ENCODE measurements at regions not wholly inside any gene's neighbourhood (a gene's known extent, or its start where the extent isn't known, plus 50 kb on each side); places are given as distances from the start of the nearest gene placed in this dataset.

- Histone ChIP-seq H3K27ac (ENCODE audit: low read depth in 1 of 2, low read length in 2 of 2) (no peak overlapping the region), H3K36me3 (ENCODE audit: insufficient read depth, low read length) (no peaks in the 10 kb centered on the region), H3K4me3 (ENCODE audit: low read length) (no peak overlapping the region), H3K27me3 (ENCODE audit: control insufficient read depth in 1 of 2, insufficient read depth in 2 of 2, low read length in 2 of 2) (peaks cover 0 to 24% of the 10 kb centered on the region in 2 experiments), H3K4me1 (ENCODE audit: insufficient read depth, low read length) (no peaks in the 10 kb centered on the region), H3K9me3 (ENCODE audit: control insufficient read depth in 1 of 2, insufficient read depth in 1 of 2, low read length in 2 of 2) (no peaks in the 10 kb centered on the region)
- intact Hi-C loops (cut with DNase I, micrococcal nuclease), result no loop called here
- Mint-ChIP-seq H3K4me1 (ENCODE audit: low read depth) (no peaks in the 10 kb centered on the region), H3K9me3 (no peaks in the 10 kb centered on the region), H3K36me3 (ENCODE audit: low read depth) (no peaks in the 10 kb centered on the region), H3K4me3 (no peak overlapping the region), H3K27me3 (peaks cover 54% of the 10 kb centered on the region), H3K27ac (no peak overlapping the region)
- POLR2A ChIA-PET, result no interaction called here
- ATAC-seq (ENCODE audit: poor library complexity) (no peak), DNase-seq (no peak)
- CTCF ChIA-PET, result no interaction called here
- TF ChIP-seq CTCF (IDR thresholded peaks at IDR 0.05), result no peak
Observed at GRCh38 chr1:115145226-115145625, 55.9 kb upstream of the TSPAN2 start.

- H3K27ac ChIP-seq (ENCODE audit: low read depth in 1 of 2, low read length in 2 of 2), result no peak overlapping the region
- no peaks in the 10 kb centered on the region for H3K9me3 Mint-ChIP-seq
- peaks cover 60% of the 10 kb centered on the region for H3K27me3 Mint-ChIP-seq
- DNase-seq (no peak), ATAC-seq (ENCODE audit: poor library complexity) (no peak)
- ChIA-PET POLR2A (no interaction called here), CTCF (no interaction called here)
- no peaks in the 10 kb centered on the region for H3K36me3 ChIP-seq (ENCODE audit: insufficient read depth, low read length)
- H3K27me3 ChIP-seq (ENCODE audit: control insufficient read depth in 1 of 2, insufficient read depth in 2 of 2, low read length in 2 of 2), result peaks cover 0 to 24% of the 10 kb centered on the region in 2 experiments
- intact Hi-C loops (cut with DNase I, micrococcal nuclease), result loop anchor here in 1 of 2 experiments (5.0 kb wide), 1 partner anchor 323 kb away; no protein-coding TSS in a partner anchor
- TF ChIP-seq CTCF (IDR thresholded peaks at IDR 0.05), result no peak
- H3K27ac Mint-ChIP-seq, result no peak overlapping the region
- H3K4me3 ChIP-seq (ENCODE audit: low read length), result no peak overlapping the region
- H3K36me3 Mint-ChIP-seq (ENCODE audit: low read depth), result no peaks in the 10 kb centered on the region
- H3K9me3 ChIP-seq (ENCODE audit: control insufficient read depth in 1 of 2, insufficient read depth in 1 of 2, low read length in 2 of 2), result no peaks in the 10 kb centered on the region
- H3K4me3 Mint-ChIP-seq, result no peak overlapping the region
- H3K4me1 ChIP-seq (ENCODE audit: insufficient read depth, low read length), result peaks cover 2% of the 10 kb centered on the region
- H3K4me1 Mint-ChIP-seq (ENCODE audit: low read depth), result no peaks in the 10 kb centered on the region
Observed at GRCh38 chr1:115144176-115144575, 54.9 kb upstream of the TSPAN2 start.

GRCh38 chr1:115142616-115143015, 53.3 kb upstream of the TSPAN2 start:
- Histone ChIP-seq H3K9me3 (ENCODE audit: control insufficient read depth in 1 of 2, insufficient read depth in 1 of 2, low read length in 2 of 2) (no peaks in the 10 kb centered on the region), H3K36me3 (ENCODE audit: insufficient read depth, low read length) (no peaks in the 10 kb centered on the region), H3K4me3 (ENCODE audit: low read length) (no peak overlapping the region), H3K4me1 (ENCODE audit: insufficient read depth, low read length) (peaks cover 6% of the 10 kb centered on the region), H3K27ac (ENCODE audit: low read depth in 1 of 2, low read length in 2 of 2) (no peak overlapping the region), H3K27me3 (ENCODE audit: control insufficient read depth in 1 of 2, insufficient read depth in 2 of 2, low read length in 2 of 2) (peaks cover 7 to 24% of the 10 kb centered on the region in 2 experiments)
- no peak for TF ChIP-seq CTCF (IDR thresholded peaks at IDR 0.05)
- ChIA-PET CTCF (no interaction called here), POLR2A (no interaction called here)
- Mint-ChIP-seq H3K27me3 (peaks cover 71% of the 10 kb centered on the region), H3K9me3 (no peaks in the 10 kb centered on the region), H3K36me3 (ENCODE audit: low read depth) (no peaks in the 10 kb centered on the region), H3K4me3 (no peak overlapping the region), H3K27ac (no peak overlapping the region), H3K4me1 (ENCODE audit: low read depth) (no peaks in the 10 kb centered on the region)
- intact Hi-C loops (cut with DNase I, micrococcal nuclease), result loop anchor here in 1 of 2 experiments (5.0 kb wide), 1 partner anchor 325 kb away; no protein-coding TSS in a partner anchor
- no peak for ATAC-seq (ENCODE audit: poor library complexity)
- DNase-seq, result no peak

Measured in CD4-positive, alpha-beta T cell (primary cell).